ENCODE measurements at regions not wholly inside any gene's neighbourhood (a gene's known extent, or its start where the extent isn't known, plus 50 kb on each side); places are given as distances from the start of the nearest gene placed in this dataset.

DNA sequence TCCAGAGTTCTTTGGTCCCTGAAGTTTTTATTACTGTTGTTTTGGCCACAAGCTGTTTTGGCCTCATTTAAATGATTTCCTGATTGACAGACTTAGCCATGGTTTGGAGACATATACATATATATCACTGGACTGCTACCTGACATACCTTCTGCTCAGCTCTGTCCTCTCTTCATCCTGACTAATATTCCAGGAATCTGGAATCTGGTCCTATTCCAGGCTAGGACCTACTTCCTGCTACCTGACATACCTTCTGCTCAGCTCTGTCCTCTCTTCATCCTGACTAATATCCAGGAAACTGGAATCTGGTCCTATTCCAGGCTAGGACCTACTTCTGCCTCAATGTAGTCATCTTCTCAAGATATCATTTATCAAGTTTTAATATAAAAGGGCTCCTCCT, 724.4 kb upstream of the ROBO1 start:
- intact Hi-C loops (cut with DNase I), result no loop called here
- H3K4me1 ChIP-seq, result no peaks in the 10 kb centered on the region
- H3K36me3 ChIP-seq, result no peaks in the 10 kb centered on the region
- H3K27ac ChIP-seq (replicated peaks in 1 of 4), result no peak overlapping the region
- no peaks in the 10 kb centered on the region for H3K27me3 ChIP-seq
- DNase-seq (ENCODE audit: extremely low spot score), result no peak
- no peaks in the 10 kb centered on the region for H3K9me3 ChIP-seq
- no peak overlapping the region for H3K4me3 ChIP-seq
- TF ChIP-seq EP300 (IDR thresholded peaks at IDR 0.05) (no peak), POLR2AphosphoS5 (IDR thresholded peaks at IDR 0.05) (no peak), POLR2A (IDR thresholded peaks at IDR 0.05; ENCODE audit: low read depth) (no peak)
- TF ChIP-seq, protein P1, sequence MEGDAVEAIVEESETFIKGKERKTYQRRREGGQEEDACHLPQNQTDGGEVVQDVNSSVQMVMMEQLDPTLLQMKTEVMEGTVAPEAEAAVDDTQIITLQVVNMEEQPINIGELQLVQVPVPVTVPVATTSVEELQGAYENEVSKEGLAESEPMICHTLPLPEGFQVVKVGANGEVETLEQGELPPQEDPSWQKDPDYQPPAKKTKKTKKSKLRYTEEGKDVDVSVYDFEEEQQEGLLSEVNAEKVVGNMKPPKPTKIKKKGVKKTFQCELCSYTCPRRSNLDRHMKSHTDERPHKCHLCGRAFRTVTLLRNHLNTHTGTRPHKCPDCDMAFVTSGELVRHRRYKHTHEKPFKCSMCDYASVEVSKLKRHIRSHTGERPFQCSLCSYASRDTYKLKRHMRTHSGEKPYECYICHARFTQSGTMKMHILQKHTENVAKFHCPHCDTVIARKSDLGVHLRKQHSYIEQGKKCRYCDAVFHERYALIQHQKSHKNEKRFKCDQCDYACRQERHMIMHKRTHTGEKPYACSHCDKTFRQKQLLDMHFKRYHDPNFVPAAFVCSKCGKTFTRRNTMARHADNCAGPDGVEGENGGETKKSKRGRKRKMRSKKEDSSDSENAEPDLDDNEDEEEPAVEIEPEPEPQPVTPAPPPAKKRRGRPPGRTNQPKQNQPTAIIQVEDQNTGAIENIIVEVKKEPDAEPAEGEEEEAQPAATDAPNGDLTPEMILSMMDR (IDR thresholded peaks at IDR 0.05), result no peak

DNA sequence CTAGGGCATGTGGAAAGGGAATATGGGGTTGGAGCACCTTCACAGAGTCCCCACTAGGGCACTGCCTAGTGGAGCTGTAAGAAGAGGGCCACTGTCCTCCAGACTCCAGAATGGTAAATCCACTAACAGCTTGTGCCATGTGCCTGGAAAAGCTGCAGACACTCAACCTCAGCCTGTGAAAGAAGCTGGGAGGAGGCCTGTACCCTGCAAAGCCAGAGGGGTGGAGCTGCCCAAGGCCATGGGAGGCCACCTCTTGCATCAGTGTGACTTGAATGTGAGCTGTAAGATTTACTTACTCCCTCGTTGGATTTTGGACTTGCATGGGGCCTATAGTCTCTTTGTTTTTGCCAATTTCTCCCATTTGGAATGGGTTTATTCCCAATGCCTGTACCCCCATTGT, 705.2 kb upstream of the ROBO1 start:
- Histone ChIP-seq H3K36me3 (no peaks in the 10 kb centered on the region), H3K27me3 (no peaks in the 10 kb centered on the region), H3K27ac (replicated peaks in 1 of 4) (no peak overlapping the region), H3K9me3 (no peaks in the 10 kb centered on the region), H3K4me3 (no peak overlapping the region), H3K4me1 (no peaks in the 10 kb centered on the region)
- DNase-seq (ENCODE audit: extremely low spot score), result no peak
- intact Hi-C loops (cut with DNase I), result no loop called here
- TF ChIP-seq POLR2AphosphoS5 (IDR thresholded peaks at IDR 0.05) (no peak), EP300 (IDR thresholded peaks at IDR 0.05) (no peak), POLR2A (IDR thresholded peaks at IDR 0.05; ENCODE audit: low read depth) (no peak)
- TF ChIP-seq, protein P1 (IDR thresholded peaks at IDR 0.05), result no peak
- WGBS, result 79% methylated on average over 1 of the region's 1 CpG

DNA sequence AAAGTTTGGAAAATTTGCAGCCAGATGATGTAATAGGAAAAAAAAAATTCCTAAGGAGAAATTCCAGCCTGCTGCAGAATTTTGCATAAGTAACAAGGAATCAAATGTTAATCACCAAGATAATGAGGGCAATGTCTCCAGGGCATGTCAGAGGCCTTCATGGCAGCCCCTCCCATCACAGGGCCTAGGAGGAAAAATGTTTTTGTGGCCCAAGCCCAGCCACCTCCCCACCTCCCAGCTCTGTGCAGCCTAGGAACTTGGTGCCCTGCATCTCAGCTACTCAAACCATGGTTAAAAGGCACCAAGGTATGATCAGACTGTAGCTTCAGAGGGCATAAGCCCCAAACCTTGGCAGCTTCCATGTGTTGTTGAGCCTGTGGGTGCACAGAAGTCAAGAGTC, 704.7 kb upstream of the ROBO1 start:
- Histone ChIP-seq H3K4me1 (no peaks in the 10 kb centered on the region), H3K9me3 (no peaks in the 10 kb centered on the region), H3K27ac (replicated peaks in 1 of 4) (no peak overlapping the region), H3K36me3 (no peaks in the 10 kb centered on the region), H3K27me3 (no peaks in the 10 kb centered on the region), H3K4me3 (no peak overlapping the region)
- TF ChIP-seq EP300 (IDR thresholded peaks at IDR 0.05), result no peak
- no peak for TF ChIP-seq POLR2AphosphoS5 (IDR thresholded peaks at IDR 0.05)
- TF ChIP-seq POLR2A (IDR thresholded peaks at IDR 0.05; ENCODE audit: low read depth), result no peak
- TF ChIP-seq, protein P1 (IDR thresholded peaks at IDR 0.05), result no peak
- intact Hi-C loops (cut with DNase I), result no loop called here
- no peak for DNase-seq (ENCODE audit: extremely low spot score)

DNA sequence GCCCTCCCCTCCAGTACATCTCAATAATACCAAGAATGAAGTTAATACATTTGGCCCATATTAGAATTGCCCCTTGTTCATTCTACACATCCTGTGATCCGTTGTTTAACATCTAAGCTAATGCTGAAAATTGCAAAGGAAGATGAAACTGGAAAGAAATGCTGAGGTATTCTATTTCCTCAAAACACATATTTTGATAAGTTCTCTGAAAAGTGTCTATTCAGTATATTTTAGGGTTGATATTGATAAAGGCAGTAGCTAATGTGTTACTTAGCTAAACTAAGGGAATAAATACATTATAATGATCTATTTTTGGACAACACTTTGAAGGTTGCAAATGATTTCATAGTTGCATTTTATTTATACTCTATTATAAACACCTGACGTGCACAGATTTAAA, 702.6 kb upstream of the ROBO1 start:
- TF ChIP-seq POLR2AphosphoS5 (IDR thresholded peaks at IDR 0.05) (no peak), EP300 (IDR thresholded peaks at IDR 0.05) (no peak), POLR2A (IDR thresholded peaks at IDR 0.05; ENCODE audit: low read depth) (no peak)
- TF ChIP-seq, protein P1 (IDR thresholded peaks at IDR 0.05), result no peak
- no peak overlapping the region for H3K4me3 ChIP-seq
- whole genome bisulfite sequencing, result 65% methylated on average over 2 of the region's 2 CpGs
- no peak overlapping the region for H3K27ac ChIP-seq (replicated peaks in 1 of 4)
- DNase-seq (ENCODE audit: extremely low spot score), result no peak
- no peaks in the 10 kb centered on the region for H3K36me3 ChIP-seq
- no peaks in the 10 kb centered on the region for H3K27me3 ChIP-seq
- intact Hi-C loops (cut with DNase I), result no loop called here
- no peaks in the 10 kb centered on the region for H3K9me3 ChIP-seq
- no peaks in the 10 kb centered on the region for H3K4me1 ChIP-seq

DNA sequence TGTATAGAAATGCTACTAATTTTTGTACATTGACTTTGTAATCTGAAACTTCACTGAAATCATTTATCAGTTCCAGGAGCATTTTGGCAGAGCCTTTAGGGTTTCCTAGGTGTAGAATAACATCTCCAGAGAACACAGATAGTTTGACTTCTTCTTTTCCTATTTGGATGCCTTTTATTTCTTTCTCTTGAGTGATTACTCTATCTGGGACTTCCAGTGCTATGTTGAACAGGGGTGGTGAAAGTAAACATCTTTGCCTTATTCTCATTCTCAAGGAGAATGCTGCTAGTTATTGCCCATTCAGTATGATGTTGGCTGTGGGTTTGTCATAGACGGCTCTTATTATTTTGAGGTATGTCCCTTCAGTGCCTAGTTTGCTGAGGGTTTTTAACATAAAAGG, 697.9 kb upstream of the ROBO1 start:
- Histone ChIP-seq H3K27ac (replicated peaks in 1 of 4) (no peak overlapping the region), H3K4me1 (no peaks in the 10 kb centered on the region), H3K9me3 (no peaks in the 10 kb centered on the region), H3K27me3 (no peaks in the 10 kb centered on the region), H3K4me3 (no peak overlapping the region), H3K36me3 (no peaks in the 10 kb centered on the region)
- TF ChIP-seq EP300 (IDR thresholded peaks at IDR 0.05) (no peak), POLR2A (IDR thresholded peaks at IDR 0.05; ENCODE audit: low read depth) (no peak), POLR2AphosphoS5 (IDR thresholded peaks at IDR 0.05) (no peak)
- TF ChIP-seq, protein P1 (IDR thresholded peaks at IDR 0.05), result no peak
- no peak for DNase-seq (ENCODE audit: extremely low spot score)
- 88% methylated on average over 1 of the region's 1 CpG for WGBS
- intact Hi-C loops (cut with DNase I), result no loop called here

Measured in esophagus muscularis mucosa (tissue), 4 donors.